AG10803 (cell line): ENCODE measurements at regions not wholly inside any gene's neighbourhood (a gene's known extent, or its start where the extent isn't known, plus 50 kb on each side); places are given as distances from the start of the nearest gene placed in this dataset.

Source experiments
- DNase-seq: peaks from one replicate; pipeline ENCODE4 v3.0.0; 2010; ENCODE audit warnings: low read depth
- H3K4me3 ChIP-seq: 2 replicates; pipeline ENCODE4 v1.5.1; 2011; ENCODE audit warnings: mild to moderate bottlenecking, low read length, control low read depth
- CTCF ChIP-seq: conservative IDR thresholded peaks from 2 replicates; pipeline ENCODE4 v1.5.1; 2011; ENCODE audit warnings: mild to moderate bottlenecking, low read length, control low read depth, inconsistent platforms

- no peak for TF ChIP-seq CTCF
- no peak for DNase-seq
- H3K4me3 ChIP-seq: no peak overlapping the region
Observed at GRCh38 chr5:68960456-68960855, 133.4 kb upstream of the SLC30A5 start.

GRCh38 chr5:68960961-68961360 is 132.9 kb upstream of the SLC30A5 start:
- H3K4me3 ChIP-seq: no peak overlapping the region
- TF ChIP-seq CTCF: no peak
- no peak for DNase-seq

GRCh38 chr5:68961762-68962161 is 132.1 kb upstream of the SLC30A5 start:
- no peak overlapping the region for H3K4me3 ChIP-seq
- no peak for DNase-seq
- TF ChIP-seq CTCF: no peak

GRCh38 chr5:68962757-68963484 is 130.9 kb upstream of the SLC30A5 start:
- peak; percentile 60 for DNase-seq
- peak; percentile 93 for TF ChIP-seq CTCF
- peak overlapping the region; percentile 7 for H3K4me3 ChIP-seq

GRCh38 chr5:68964679-68965078 is 129.1 kb upstream of the SLC30A5 start:
- no peak overlapping the region for H3K4me3 ChIP-seq
- TF ChIP-seq CTCF: no peak
- DNase-seq: no peak

- no peak for TF ChIP-seq CTCF
- no peak overlapping the region for H3K4me3 ChIP-seq
- DNase-seq: no peak
Observed at GRCh38 chr5:68965926-68966325, 127.9 kb upstream of the SLC30A5 start.

- no peak for DNase-seq
- no peak for TF ChIP-seq CTCF
- H3K4me3 ChIP-seq: no peak overlapping the region
Observed at GRCh38 chr5:68966596-68966995, 127.2 kb upstream of the SLC30A5 start.
